ENCODE measurements at regions not wholly inside any gene's neighbourhood (a gene's known extent, or its start where the extent isn't known, plus 50 kb on each side); places are given as distances from the start of the nearest gene placed in this dataset.

GRCh38 chr7:116421298-116421697, 78.2 kb upstream of the CAV2 start:
- no peak for TF ChIP-seq CTCF (IDR thresholded peaks at IDR 0.05; ENCODE audit: insufficient read depth, low read depth, low read length)
- no peak for TF ChIP-seq EZH2 (IDR thresholded peaks at IDR 0.05; ENCODE audit: insufficient read depth, low read length)
